HG03039 (cell line): ENCODE measurements at regions not wholly inside any gene's neighbourhood (a gene's known extent, or its start where the extent isn't known, plus 50 kb on each side); places are given as distances from the start of the nearest gene placed in this dataset.
"Not testable (repeated sequence)": the region's sequence is repeated elsewhere in the genome, so short reads cannot be mapped to it uniquely, and the experiment has no call there.

Experiments used
- ATAC-seq: cut with Tn5 transposase; IDR thresholded peaks from one replicate; pipeline ENCODE4 v1.9.1; 2021; ENCODE audit warnings: mild to moderate bottlenecking, moderate library complexity; ENCODE audit not compliant: unreplicated experiment

DNA sequence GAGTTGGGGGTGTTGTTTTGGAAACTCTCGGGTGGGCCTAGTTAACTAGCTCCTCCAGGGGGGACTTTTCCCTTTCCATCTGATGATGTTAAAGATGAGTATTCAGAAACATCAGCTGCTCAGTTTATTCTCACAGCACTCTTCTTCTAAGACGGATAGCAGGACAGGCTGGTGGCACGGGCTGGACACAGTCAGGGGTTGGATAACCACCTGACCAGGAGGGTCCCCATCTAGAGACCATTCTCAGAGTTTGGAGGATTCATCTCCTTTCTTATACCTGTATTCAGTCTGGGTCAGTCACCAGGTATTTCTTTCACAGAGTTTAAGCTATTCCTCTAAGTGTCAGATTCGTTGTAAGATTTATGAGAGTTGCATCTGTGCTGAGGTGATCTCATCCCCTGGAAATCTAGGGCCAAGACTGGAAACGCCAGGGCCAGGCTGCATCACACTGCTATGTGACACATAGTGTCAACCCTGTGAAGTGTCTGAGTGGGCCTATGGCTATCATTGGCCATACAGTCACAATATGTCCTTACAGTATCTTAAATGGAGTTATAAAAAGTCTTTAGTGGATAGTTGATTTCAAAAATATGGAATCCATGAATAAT is 111.7 kb downstream of the FAM50B start:
- ATAC-seq, result no peak

GRCh38 chr6:3961581-3962215 is 112.5 kb downstream of the FAM50B start:
- ATAC-seq, result no peak

GRCh38 chr6:3962291-3963280 is 113.4 kb downstream of the FAM50B start:
- ATAC-seq, result no peak

- ATAC-seq, result no peak
Measured at GRCh38 chr6:3963426-3963825, 114.3 kb downstream of the FAM50B start.

- no peak for ATAC-seq
Measured at GRCh38 chr6:3965071-3965718, 113.7 kb downstream of the FAM217A start.

- ATAC-seq, result no peak
Measured at GRCh38 chr6:3966426-3966825, 112.5 kb downstream of the FAM217A start.

- ATAC-seq, result no peak
Measured at GRCh38 chr6:3970097-3970496, 108.8 kb downstream of the FAM217A start.

DNA sequence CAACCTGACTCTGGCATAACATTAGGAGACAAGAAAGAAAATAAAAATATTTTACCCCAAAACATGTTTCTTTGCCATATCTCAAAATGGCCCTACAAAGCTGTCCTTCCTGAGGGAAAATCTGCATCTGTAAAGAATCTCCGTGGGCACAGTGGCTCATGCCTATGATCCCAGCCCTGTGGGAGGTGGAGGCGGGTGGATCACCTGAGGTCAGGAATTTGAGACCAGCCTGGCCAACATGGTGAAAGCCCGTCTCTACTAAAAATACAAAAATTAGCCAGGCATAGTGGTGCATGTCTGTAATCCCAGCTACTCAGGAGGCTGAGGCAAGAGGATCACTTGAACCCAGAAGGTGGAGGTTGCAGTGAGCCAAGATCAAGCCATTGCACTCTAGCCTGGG is 105.8 kb downstream of the FAM217A start:
- ATAC-seq, result not testable (repeated sequence)

- no peak for ATAC-seq
Measured at GRCh38 chr6:3977875-3978711, 100.8 kb downstream of the FAM217A start.

- ATAC-seq, result not testable (repeated sequence)
Measured at GRCh38 chr6:3978966-3979365, 100.0 kb downstream of the FAM217A start.

DNA sequence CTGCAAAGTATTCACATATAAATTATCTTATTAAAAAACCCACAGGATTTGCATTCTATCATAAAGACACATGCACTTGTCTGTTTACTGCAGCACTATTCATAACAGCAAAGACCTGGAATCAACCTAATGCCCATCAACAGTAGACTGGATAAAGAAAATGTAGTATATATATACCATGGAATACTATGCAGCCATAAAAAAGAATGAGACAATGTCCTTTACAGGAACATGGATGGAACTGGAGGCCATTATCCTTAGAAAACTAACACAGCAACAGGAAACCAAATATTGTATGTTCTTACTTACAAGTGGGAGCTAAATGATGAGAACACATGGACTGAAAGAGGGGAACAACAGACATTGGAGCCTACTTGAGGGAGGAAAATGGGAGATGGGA is 97.0 kb downstream of the FAM217A start:
- no peak for ATAC-seq

DNA sequence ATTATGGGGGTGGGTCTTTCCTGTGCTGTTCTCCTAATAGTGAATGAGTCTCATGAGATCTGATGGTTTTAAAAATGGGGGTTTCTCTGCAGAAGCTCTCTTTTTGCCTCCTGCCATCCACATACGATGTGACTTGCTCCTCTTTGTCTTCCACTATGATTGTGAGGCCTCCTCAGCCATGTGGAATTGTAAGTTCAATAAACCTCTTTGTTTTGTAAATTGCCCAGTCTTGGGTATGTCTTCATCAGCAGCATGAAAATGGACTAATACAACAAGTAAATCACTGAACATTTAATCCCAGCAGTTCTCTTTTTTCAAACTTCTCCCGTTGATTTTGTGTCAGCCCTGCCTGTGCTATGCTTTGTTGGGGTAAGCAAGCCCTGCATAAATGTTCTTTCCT is 95.2 kb downstream of the FAM217A start:
- no peak for ATAC-seq

DNA sequence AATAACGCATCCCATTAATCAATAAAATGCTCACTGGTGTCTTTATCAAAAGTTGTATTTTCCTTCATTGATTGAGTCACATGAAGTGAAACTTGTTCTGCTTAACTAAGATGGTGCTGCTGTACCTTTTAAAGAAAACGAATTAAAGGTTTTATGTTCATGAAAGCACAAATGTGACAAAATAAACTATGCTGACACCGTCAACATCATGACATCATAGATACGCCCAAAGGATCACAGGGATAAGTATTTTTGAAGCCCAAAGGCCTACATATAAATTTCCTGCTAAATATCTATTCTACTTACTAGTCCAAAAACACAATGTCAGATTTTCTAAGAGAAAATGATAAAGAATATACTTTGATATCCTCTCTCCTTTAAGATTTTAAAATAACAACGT is 94.4 kb downstream of the FAM217A start:
- ATAC-seq, result no peak

- ATAC-seq, result no peak
Measured at GRCh38 chr6:3986241-3986640, 92.7 kb downstream of the FAM217A start.

GRCh38 chr6:3987053-3987452 is 91.9 kb downstream of the FAM217A start:
- ATAC-seq, result no peak

- no peak for ATAC-seq
Measured at GRCh38 chr6:3987576-3987975, 91.4 kb downstream of the FAM217A start.

- peak; percentile 65 for ATAC-seq
Measured at GRCh38 chr6:3990692-3991491, 88.0 kb downstream of the FAM217A start.

- no peak for ATAC-seq
Measured at GRCh38 chr6:3991941-3992340, 87.0 kb downstream of the FAM217A start.

GRCh38 chr6:3996349-3996748 is 82.6 kb downstream of the FAM217A start:
- no peak for ATAC-seq
